NB4 (cell line): ENCODE measurements at regions not wholly inside any gene's neighbourhood (a gene's known extent, or its start where the extent isn't known, plus 50 kb on each side); places are given as distances from the start of the nearest gene placed in this dataset.

ENCODE experiments used
- CTCF ChIP-seq: IDR thresholded peaks from one replicate; pipeline ENCODE4 v1.5.1; 2012; ENCODE audit warnings: low read depth, low read length
- MAX ChIP-seq: IDR thresholded peaks from 2 replicates; pipeline ENCODE4 v1.6.1; 2011; ENCODE audit warnings: low read depth, low read length
- MYC ChIP-seq: IDR thresholded peaks from 2 replicates; pipeline ENCODE4 v1.6.1; 2011; ENCODE audit warnings: low read depth, low read length
- POLR2A ChIP-seq: IDR thresholded peaks from 2 replicates; pipeline ENCODE4 v1.6.1; 2011; ENCODE audit warnings: mild to moderate bottlenecking; ENCODE audit not compliant: insufficient read length; ENCODE audit errors: extremely low read depth

- TF ChIP-seq POLR2A (no peak), CTCF (no peak), MAX (no peak), MYC (no peak)
Observed at GRCh38 chr7:65279795-65280194, 93.9 kb upstream of the ZNF92 start.
